ENCODE measurements at regions not wholly inside any gene's neighbourhood (a gene's known extent, or its start where the extent isn't known, plus 50 kb on each side); places are given as distances from the start of the nearest gene placed in this dataset.

- WGBS (ENCODE audit: insufficient coverage, insufficient replicate concordance, low lambda C conversion rate, missing lambda C conversion rate) = 30% methylated on average over 2 of the region's 2 CpGs
- DNase-seq (ENCODE audit: low read depth, low spot score) (no peak), ATAC-seq (no peak), FAIRE-seq (no peak)
- Histone ChIP-seq H3K4me3 (no peak overlapping the region), H3K36me3 (ENCODE audit: control insufficient read depth in 2 of 2, insufficient read depth in 2 of 2, low read length in 1 of 2) (no peaks in the 10 kb centered on the region), H3K9me3 (replicated peaks; ENCODE audit: control insufficient read depth, insufficient read depth, low read length) (no peaks in the 10 kb centered on the region), H3K4me1 (ENCODE audit: control insufficient read depth, insufficient read depth, low read length) (no peaks in the 10 kb centered on the region), H3K9ac (ENCODE audit: control insufficient read depth, insufficient read depth, low read length) (no peak overlapping the region), H3K27ac (ENCODE audit: control insufficient read depth, insufficient read depth) (no peak overlapping the region), H4K20me1 (ENCODE audit: control insufficient read depth, insufficient read depth) (no peaks in the 10 kb centered on the region), H3K79me2 (ENCODE audit: control insufficient read depth, insufficient read depth, low read length) (no peaks in the 10 kb centered on the region), H3K27me3 (replicated peaks in 1 of 2; ENCODE audit: control insufficient read depth in 2 of 2, insufficient read depth in 2 of 2, low read length in 1 of 2) (no peaks in the 10 kb centered on the region), H2AFZ (ENCODE audit: control insufficient read depth, low read depth, low read length) (no peak overlapping the region), H3K4me2 (ENCODE audit: control insufficient read depth, insufficient read depth) (no peak overlapping the region)
- no TSS peak for BruUV-seq (replicated peaks)
- in situ Hi-C loops (cut with MboI) (no loop called here), intact Hi-C loops (cut with micrococcal nuclease; ENCODE audit: unreplicated experiment) (no loop called here)
- ChIA-PET POLR2A (no interaction called here), SMC1A (ENCODE audit: uncharacterized antibody, unreplicated experiment) (interaction anchor here (0.7 kb wide), 3 partner anchors 23 to 273 kb away, joined by 3 read pairs; no protein-coding TSS in a partner anchor), RAD21 (ENCODE audit: unreplicated experiment) (no interaction called here), CTCF (no interaction called here)
- TF ChIP-seq YY1 (IDR thresholded peaks at IDR 0.05; ENCODE audit: low read depth, low read length) (no peak), WRNIP1 (IDR thresholded peaks at IDR 0.05; ENCODE audit: borderline replicate concordance, low read depth, low read length) (no peak), PML (IDR thresholded peaks at IDR 0.05; ENCODE audit: low read length) (no peak), MTA2 (IDR thresholded peaks at IDR 0.05; ENCODE audit: low read depth) (no peak), POLR2AphosphoS2 (IDR thresholded peaks at IDR 0.05; ENCODE audit: low read depth, low read length) (no peak), ZNF384 (IDR thresholded peaks at IDR 0.05; ENCODE audit: borderline replicate concordance, low read depth, low read length) (no peak), HDAC2 (IDR thresholded peaks at IDR 0.05) (no peak), SMAD5 (IDR thresholded peaks at IDR 0.05; ENCODE audit: low read depth) (no peak), STAT3 (IDR thresholded peaks at IDR 0.05; ENCODE audit: low read depth, low read length) (no peak), FOXK2 (IDR thresholded peaks at IDR 0.05) (no peak)
Measured at GRCh38 chr18:52222211-52222610, 117.8 kb upstream of the DCC start.

- SMC1A ChIA-PET (ENCODE audit: uncharacterized antibody, unreplicated experiment) = no interaction called here
- intact Hi-C loops (cut with micrococcal nuclease; ENCODE audit: unreplicated experiment) (no loop called here), in situ Hi-C loops (cut with MboI) (no loop called here)
- no peak overlapping the region for H3K9ac ChIP-seq (ENCODE audit: control insufficient read depth, insufficient read depth, low read length)
- no peak overlapping the region for H2AFZ ChIP-seq (ENCODE audit: control insufficient read depth, low read depth, low read length)
- no peaks in the 10 kb centered on the region for H3K9me3 ChIP-seq (replicated peaks; ENCODE audit: control insufficient read depth, insufficient read depth, low read length)
- H3K36me3 ChIP-seq (ENCODE audit: control insufficient read depth in 2 of 2, insufficient read depth in 2 of 2, low read length in 1 of 2) = no peaks in the 10 kb centered on the region
- H3K27me3 ChIP-seq (replicated peaks in 1 of 2; ENCODE audit: control insufficient read depth in 2 of 2, insufficient read depth in 2 of 2, low read length in 1 of 2) = no peaks in the 10 kb centered on the region
- no peak overlapping the region for H3K4me2 ChIP-seq (ENCODE audit: control insufficient read depth, insufficient read depth)
- DNase-seq (ENCODE audit: low read depth, low spot score) = no peak
- CTCF ChIA-PET = interaction anchor here (1.0 kb wide), 1 partner anchor 10 kb away, joined by 3 read pairs; no protein-coding TSS in a partner anchor
- no TSS peak for BruUV-seq (replicated peaks)
- H3K4me1 ChIP-seq (ENCODE audit: control insufficient read depth, insufficient read depth, low read length) = no peaks in the 10 kb centered on the region
- no peaks in the 10 kb centered on the region for H3K79me2 ChIP-seq (ENCODE audit: control insufficient read depth, insufficient read depth, low read length)
- no peak overlapping the region for H3K4me3 ChIP-seq
- WGBS (ENCODE audit: insufficient coverage, insufficient replicate concordance, low lambda C conversion rate, missing lambda C conversion rate) = 68% methylated on average over 4 of the region's 4 CpGs
- POLR2A ChIA-PET = no interaction called here
- ATAC-seq = no peak
- no peak overlapping the region for H3K27ac ChIP-seq (ENCODE audit: control insufficient read depth, insufficient read depth)
- RAD21 ChIA-PET (ENCODE audit: unreplicated experiment) = interaction anchor here (0.5 kb wide), 1 partner anchor 1638 kb away, joined by 3 read pairs; no protein-coding TSS in a partner anchor
- no peak for FAIRE-seq
- no peaks in the 10 kb centered on the region for H4K20me1 ChIP-seq (ENCODE audit: control insufficient read depth, insufficient read depth)
- TF ChIP-seq NR2C2 (IDR thresholded peaks at IDR 0.05; ENCODE audit: borderline replicate concordance, control insufficient read depth, insufficient read length, low read depth) = no peak
- no peak for TF ChIP-seq YBX1 (IDR thresholded peaks at IDR 0.05)
- TF ChIP-seq ATF7 (IDR thresholded peaks at IDR 0.05; ENCODE audit: low read depth) = no peak
- no peak for TF ChIP-seq BACH1 (IDR thresholded peaks at IDR 0.05; ENCODE audit: borderline replicate concordance)
- no peak for TF ChIP-seq CREM (IDR thresholded peaks at IDR 0.05; ENCODE audit: low read depth)
- TF ChIP-seq NRF1 (conservative IDR thresholded peaks at IDR 0.05; ENCODE audit: low read depth, low read length) = no peak
- no peak for TF ChIP-seq ASH2L (IDR thresholded peaks at IDR 0.05; ENCODE audit: borderline replicate concordance, low read depth)
- TF ChIP-seq CREB1 (IDR thresholded peaks at IDR 0.05; ENCODE audit: low read depth) = no peak
- TF ChIP-seq LARP7 (IDR thresholded peaks at IDR 0.05) = no peak
- no peak for TF ChIP-seq HDAC2 (IDR thresholded peaks at IDR 0.05)
- no peak for TF ChIP-seq USF2 (IDR thresholded peaks at IDR 0.05; ENCODE audit: borderline replicate concordance, low read depth, low read length)
- TF ChIP-seq RBBP5 (conservative IDR thresholded peaks at IDR 0.05) = no peak
- no peak for TF ChIP-seq KDM1A (IDR thresholded peaks at IDR 0.05; ENCODE audit: borderline replicate concordance)
- TF ChIP-seq HDGF (IDR thresholded peaks at IDR 0.05) = no peak
Measured at GRCh38 chr18:52227536-52227935, 112.5 kb upstream of the DCC start.

Measured in GM12878 (cell line).